ENCODE measurements at regions not wholly inside any gene's neighbourhood (a gene's known extent, or its start where the extent isn't known, plus 50 kb on each side); places are given as distances from the start of the nearest gene placed in this dataset.

- TF ChIP-seq HMG20A (CRISPR knock-in tag; conservative IDR thresholded peaks at IDR 0.05) (no peak), NRF1 (conservative IDR thresholded peaks at IDR 0.05 in 1 of 2, IDR thresholded peaks at IDR 0.05 in 1 of 2) (no peak)
Measured at GRCh38 chr5:124276166-124276565, 470.3 kb downstream of the ZNF608 start (continued).

GRCh38 chr5:124274949-124275348, 471.5 kb downstream of the ZNF608 start:
- ChIA-PET POLR2A (no interaction called here), CTCF (ENCODE audit: low intra/inter-chr PET ratio) (no interaction called here)
- intact Hi-C loops (cut with micrococcal nuclease), result no loop called here
- H3K4me2 ChIP-seq (ENCODE audit: insufficient read depth, low read length), result no peak overlapping the region
- H2AFZ ChIP-seq (ENCODE audit: low read depth, low read length), result no peak overlapping the region
- no peak for TF ChIP-seq MCM5 (IDR thresholded peaks at IDR 0.05; ENCODE audit: low read depth)
- no peak for TF ChIP-seq ZBTB1 (CRISPR knock-in tag; IDR thresholded peaks at IDR 0.05; ENCODE audit: borderline replicate concordance, low read depth)
- no peak for TF ChIP-seq NBN (IDR thresholded peaks at IDR 0.05; ENCODE audit: low read depth)
- TF ChIP-seq MED1 (CRISPR knock-in tag; IDR thresholded peaks at IDR 0.05; ENCODE audit: borderline replicate concordance), result no peak
- no peak for TF ChIP-seq TSHZ1 (CRISPR knock-in tag; IDR thresholded peaks at IDR 0.05)
- no peak for TF ChIP-seq ETV5 (CRISPR knock-in tag; IDR thresholded peaks at IDR 0.05; ENCODE audit: low read depth)
- H3K27me3 ChIP-seq (ENCODE audit: control insufficient read depth in 2 of 2, insufficient read depth in 2 of 2, low read length in 2 of 2), result no peaks in the 10 kb centered on the region
- no peaks in the 10 kb centered on the region for H3K79me2 ChIP-seq (ENCODE audit: control insufficient read depth, insufficient read depth, low read length)
- WGBS (ENCODE audit: insufficient coverage, low coverage, missing lambda C conversion rate), result 0% methylated on average over 2 of the region's 2 CpGs
- in situ Hi-C loops (cut with MboI), result no loop called here
- no TSS peak for BruUV-seq (replicated peaks)
- DNase-seq (ENCODE audit: extremely low read depth in 1 of 4, low spot score in 3 of 4), result no peak
- no peak for FAIRE-seq
- H3K27ac ChIP-seq (ENCODE audit: extremely low read depth, low read depth, low read length), result no peak overlapping the region
- no peaks in the 10 kb centered on the region; the same call in 1 of the 2 replicates for H3K9me3 ChIP-seq (replicated peaks; ENCODE audit: control insufficient read depth, insufficient read depth, low read depth, low read length)
- no peak overlapping the region for H3K4me3 ChIP-seq
- H3K9me1 ChIP-seq (ENCODE audit: control insufficient read depth, insufficient read depth, low read length), result no peaks in the 10 kb centered on the region
- H3K9ac ChIP-seq (ENCODE audit: insufficient read depth in 1 of 2, low read depth in 2 of 2, low read length in 2 of 2), result no peak overlapping the region
- no peaks in the 10 kb centered on the region for H4K20me1 ChIP-seq (replicated peaks; ENCODE audit: control insufficient read depth, insufficient read depth, low read length)
- no peaks in the 10 kb centered on the region for H3K36me3 ChIP-seq (ENCODE audit: control insufficient read depth, insufficient read depth, low read length)
- no peaks in the 10 kb centered on the region for H3K4me1 ChIP-seq (replicated peaks in 1 of 2; ENCODE audit: control insufficient read depth in 2 of 2, insufficient read depth in 2 of 2, low read length in 2 of 2)
- no peak for ATAC-seq

Data from K562 (cell line).